ENCODE measurements at regions not wholly inside any gene's neighbourhood (a gene's known extent, or its start where the extent isn't known, plus 50 kb on each side); places are given as distances from the start of the nearest gene placed in this dataset.

DNA sequence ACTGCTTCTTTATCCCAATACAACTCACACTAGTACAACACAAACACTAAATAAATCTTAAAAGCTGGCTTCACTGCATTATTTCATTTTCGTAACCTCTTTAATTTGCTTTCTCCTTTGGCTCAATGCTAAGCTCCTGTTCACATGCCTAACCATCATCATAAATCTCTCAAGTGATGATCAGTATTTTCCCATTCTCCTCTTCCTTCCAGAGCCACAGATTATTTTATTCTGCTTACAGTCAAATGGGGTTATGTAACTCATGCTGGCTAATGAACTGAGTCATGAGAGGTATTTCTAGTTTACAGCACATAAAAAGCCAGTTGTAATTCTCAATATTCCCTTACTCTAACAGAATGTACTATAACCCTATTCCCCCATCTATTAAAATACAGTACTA lies 350.4 kb upstream of the ZC3H15 start:
- TF ChIP-seq, protein P1, sequence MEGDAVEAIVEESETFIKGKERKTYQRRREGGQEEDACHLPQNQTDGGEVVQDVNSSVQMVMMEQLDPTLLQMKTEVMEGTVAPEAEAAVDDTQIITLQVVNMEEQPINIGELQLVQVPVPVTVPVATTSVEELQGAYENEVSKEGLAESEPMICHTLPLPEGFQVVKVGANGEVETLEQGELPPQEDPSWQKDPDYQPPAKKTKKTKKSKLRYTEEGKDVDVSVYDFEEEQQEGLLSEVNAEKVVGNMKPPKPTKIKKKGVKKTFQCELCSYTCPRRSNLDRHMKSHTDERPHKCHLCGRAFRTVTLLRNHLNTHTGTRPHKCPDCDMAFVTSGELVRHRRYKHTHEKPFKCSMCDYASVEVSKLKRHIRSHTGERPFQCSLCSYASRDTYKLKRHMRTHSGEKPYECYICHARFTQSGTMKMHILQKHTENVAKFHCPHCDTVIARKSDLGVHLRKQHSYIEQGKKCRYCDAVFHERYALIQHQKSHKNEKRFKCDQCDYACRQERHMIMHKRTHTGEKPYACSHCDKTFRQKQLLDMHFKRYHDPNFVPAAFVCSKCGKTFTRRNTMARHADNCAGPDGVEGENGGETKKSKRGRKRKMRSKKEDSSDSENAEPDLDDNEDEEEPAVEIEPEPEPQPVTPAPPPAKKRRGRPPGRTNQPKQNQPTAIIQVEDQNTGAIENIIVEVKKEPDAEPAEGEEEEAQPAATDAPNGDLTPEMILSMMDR (IDR thresholded peaks at IDR 0.05): no peak
- no peak for TF ChIP-seq POLR2A (IDR thresholded peaks at IDR 0.05)
